HCT116 (cell line): ENCODE measurements at regions not wholly inside any gene's neighbourhood (a gene's known extent, or its start where the extent isn't known, plus 50 kb on each side); places are given as distances from the start of the nearest gene placed in this dataset.

Experiments used
- CTCF ChIP-seq, 3 experiments: fragments of 200-600 bp in 1 of 3; sonication (generic) in 1 of 3; IDR thresholded peaks in 2 of 3; conservative IDR thresholded peaks in 1 of 3; 2 replicates each; pipeline ENCODE4 v1.5.1; 2012 to 2017; ENCODE audit warnings: low read depth in 2 of 3, low read length in 2 of 3, antibody characterized with exemption in 1 of 3, borderline replicate concordance in 1 of 3, control low read depth in 1 of 3, mild to moderate bottlenecking in 1 of 3, mixed read lengths in 1 of 3, mixed run types in 1 of 3, moderate library complexity in 1 of 3; ENCODE audit not compliant: insufficient read depth in 1 of 3
- EZH2 ChIP-seq: fragments of 200-600 bp; sonication (generic); IDR thresholded peaks from 2 replicates; pipeline ENCODE4 v1.6.1; 2017; ENCODE audit warnings: antibody characterized with exemption, mixed run types
- FOSL1 ChIP-seq: IDR thresholded peaks from 2 replicates; pipeline ENCODE4 v1.6.1; 2012; ENCODE audit warnings: low read depth
- JUND ChIP-seq: IDR thresholded peaks from 2 replicates; pipeline ENCODE4 v1.6.1; 2012
- POLR2A ChIP-seq: IDR thresholded peaks from 2 replicates; pipeline ENCODE4 v1.7.0; 2011; ENCODE audit warnings: borderline replicate concordance; ENCODE audit not compliant: insufficient read depth, insufficient read length; ENCODE audit errors: extremely low read depth
- POLR2AphosphoS5 ChIP-seq: IDR thresholded peaks from 2 replicates; pipeline ENCODE4 v1.6.1; 2011; ENCODE audit warnings: mild to moderate bottlenecking, low read depth, low read length, moderate library complexity
- SP1 ChIP-seq: IDR thresholded peaks from 2 replicates; pipeline ENCODE4 v1.6.1; 2012; ENCODE audit warnings: low read depth
- TCF7L2 ChIP-seq: IDR thresholded peaks from 2 replicates; pipeline ENCODE4 v1.7.0; 2011; ENCODE audit warnings: borderline replicate concordance, inconsistent platforms; ENCODE audit not compliant: insufficient read depth, insufficient read length; ENCODE audit errors: extremely low read depth
- YY1 ChIP-seq: IDR thresholded peaks from 2 replicates; pipeline ENCODE4 v1.6.1; 2011; ENCODE audit warnings: low read length, low read depth, moderate library complexity, mild to moderate bottlenecking; ENCODE audit not compliant: insufficient replicate concordance; ENCODE audit errors: extremely low read depth
- ZBTB33 ChIP-seq: IDR thresholded peaks from 2 replicates; pipeline ENCODE4 v1.6.1; 2011; ENCODE audit warnings: mild to moderate bottlenecking, low read length, moderate library complexity; ENCODE audit not compliant: insufficient replicate concordance; ENCODE audit errors: extremely low read depth
- ZNF274 ChIP-seq: fragments of 200-500 bp; sonication (Bioruptor generic); IDR thresholded peaks from 2 replicates; pipeline ENCODE4 v1.6.1; 2014; ENCODE audit warnings: mild to moderate bottlenecking, low read depth, low read length, inconsistent platforms
- TF ChIP-seq, protein P1 (sequence below): IDR thresholded peaks from 2 replicates; pipeline ENCODE4 v1.6.1; 2012; ENCODE audit warnings: low read depth

DNA sequence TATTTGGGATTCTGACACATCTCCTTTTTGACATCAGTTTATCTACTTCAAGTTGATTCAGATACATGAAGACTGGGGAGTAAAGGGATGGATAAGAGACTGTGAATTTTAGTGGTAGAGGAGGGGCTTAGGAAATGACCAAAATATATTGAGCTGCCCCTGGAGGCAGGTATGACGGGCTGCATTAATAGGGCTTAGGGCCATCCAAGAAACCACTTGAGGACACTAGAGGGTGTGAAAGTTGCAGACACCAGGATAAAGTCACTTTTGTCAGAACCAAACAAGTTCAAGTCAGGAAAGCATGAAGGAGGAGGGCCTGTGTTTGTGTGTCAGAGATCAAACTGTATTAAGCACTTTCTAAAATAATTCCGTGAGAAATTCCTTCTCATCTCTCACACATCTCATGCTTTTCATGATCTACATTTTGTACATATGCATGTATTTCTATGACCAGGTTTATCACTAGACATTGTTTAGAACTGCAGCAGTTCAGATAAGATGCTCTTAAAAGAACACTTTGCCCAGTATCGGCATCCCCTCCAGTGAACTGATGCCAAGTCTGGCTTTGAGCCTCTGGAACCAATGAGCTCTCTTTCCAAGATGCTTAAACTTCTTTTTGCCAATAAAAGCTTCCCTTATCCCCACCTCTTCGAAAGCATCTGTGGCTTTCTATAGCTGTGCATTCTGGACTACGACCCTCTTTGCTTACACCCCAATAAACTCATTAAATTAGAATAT, 136.9 kb downstream of the SLC38A1 start:
- TF ChIP-seq JUND (no peak), CTCF (IDR thresholded peaks at IDR 0.05 in 2 of 3, conservative IDR thresholded peaks at IDR 0.05 in 1 of 3; ENCODE audit: borderline replicate concordance in 1 of 3, insufficient read depth in 1 of 3, low read depth in 2 of 3, low read length in 2 of 3) (peak; percentile 72 to 84 (median 79)), EZH2 (no peak), POLR2A (no peak), FOSL1 (no peak), POLR2AphosphoS5 (no peak), ZBTB33 (no peak), ZNF274 (no peak), YY1 (no peak), SP1 (no peak), TCF7L2 (no peak)
- TF ChIP-seq, protein P1, sequence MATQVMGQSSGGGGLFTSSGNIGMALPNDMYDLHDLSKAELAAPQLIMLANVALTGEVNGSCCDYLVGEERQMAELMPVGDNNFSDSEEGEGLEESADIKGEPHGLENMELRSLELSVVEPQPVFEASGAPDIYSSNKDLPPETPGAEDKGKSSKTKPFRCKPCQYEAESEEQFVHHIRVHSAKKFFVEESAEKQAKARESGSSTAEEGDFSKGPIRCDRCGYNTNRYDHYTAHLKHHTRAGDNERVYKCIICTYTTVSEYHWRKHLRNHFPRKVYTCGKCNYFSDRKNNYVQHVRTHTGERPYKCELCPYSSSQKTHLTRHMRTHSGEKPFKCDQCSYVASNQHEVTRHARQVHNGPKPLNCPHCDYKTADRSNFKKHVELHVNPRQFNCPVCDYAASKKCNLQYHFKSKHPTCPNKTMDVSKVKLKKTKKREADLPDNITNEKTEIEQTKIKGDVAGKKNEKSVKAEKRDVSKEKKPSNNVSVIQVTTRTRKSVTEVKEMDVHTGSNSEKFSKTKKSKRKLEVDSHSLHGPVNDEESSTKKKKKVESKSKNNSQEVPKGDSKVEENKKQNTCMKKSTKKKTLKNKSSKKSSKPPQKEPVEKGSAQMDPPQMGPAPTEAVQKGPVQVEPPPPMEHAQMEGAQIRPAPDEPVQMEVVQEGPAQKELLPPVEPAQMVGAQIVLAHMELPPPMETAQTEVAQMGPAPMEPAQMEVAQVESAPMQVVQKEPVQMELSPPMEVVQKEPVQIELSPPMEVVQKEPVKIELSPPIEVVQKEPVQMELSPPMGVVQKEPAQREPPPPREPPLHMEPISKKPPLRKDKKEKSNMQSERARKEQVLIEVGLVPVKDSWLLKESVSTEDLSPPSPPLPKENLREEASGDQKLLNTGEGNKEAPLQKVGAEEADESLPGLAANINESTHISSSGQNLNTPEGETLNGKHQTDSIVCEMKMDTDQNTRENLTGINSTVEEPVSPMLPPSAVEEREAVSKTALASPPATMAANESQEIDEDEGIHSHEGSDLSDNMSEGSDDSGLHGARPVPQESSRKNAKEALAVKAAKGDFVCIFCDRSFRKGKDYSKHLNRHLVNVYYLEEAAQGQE = no peak
